B cell (primary cell): ENCODE measurements at regions not wholly inside any gene's neighbourhood (a gene's known extent, or its start where the extent isn't known, plus 50 kb on each side); places are given as distances from the start of the nearest gene placed in this dataset.

Experiments used
- CTCF ChIP-seq: fragments of 200-600 bp; IDR thresholded peaks from one replicate; pipeline ENCODE4 v1.8.0; 2022; ENCODE audit warnings: antibody characterized with exemption, mild to moderate bottlenecking
- EZH2 ChIP-seq: IDR thresholded peaks from 2 replicates; pipeline ENCODE4 v1.6.1; 2012; ENCODE audit warnings: borderline replicate concordance, low read depth, mild to moderate bottlenecking, moderate library complexity, low read length; ENCODE audit not compliant: insufficient read depth, poor library complexity, severe bottlenecking

GRCh38 chr20:20864351-20865096 is 152.1 kb upstream of the RALGAPA2 start:
- TF ChIP-seq CTCF, result no peak
- TF ChIP-seq EZH2, result no peak
